GM23338 (cell line): ENCODE measurements at regions not wholly inside any gene's neighbourhood (a gene's known extent, or its start where the extent isn't known, plus 50 kb on each side); places are given as distances from the start of the nearest gene placed in this dataset.
A peak's percentile ranks its signal among the peaks of the same experiment; 100 is the strongest.

Source experiments
- CREB1 ChIP-seq: fragments of 250-450 bp; sonication (Bioruptor Pico); IDR thresholded peaks from 2 replicates; pipeline ENCODE4 v1.5.0; 2020; ENCODE audit warnings: low read depth, mild to moderate bottlenecking, moderate library complexity
- CTCF ChIP-seq, 2 experiments: fragments of 200-600 bp in 1 of 2; sonication (generic) in 1 of 2; conservative IDR thresholded peaks; 2 replicates each; pipeline versions ENCODE4 v1.5.1 to v1.6.1; 2016 to 2017; ENCODE audit warnings: antibody characterized with exemption in 2 of 2, low read depth in 2 of 2, mild to moderate bottlenecking in 2 of 2, moderate library complexity in 1 of 2
- ETS1 ChIP-seq: IDR thresholded peaks from 2 replicates; pipeline ENCODE4 v1.6.1; 2016; ENCODE audit warnings: antibody characterized with exemption
- NANOG ChIP-seq: IDR thresholded peaks from 2 replicates; pipeline ENCODE4 v1.6.1; 2016; ENCODE audit warnings: antibody characterized with exemption, borderline replicate concordance
- ZNF114 ChIP-seq: fragments of 250-450 bp; sonication (Bioruptor Pico); IDR thresholded peaks from 2 replicates; pipeline ENCODE4 v1.5.0; 2020; ENCODE audit warnings: mild to moderate bottlenecking, moderate library complexity
- ZNF331 ChIP-seq: fragments of 250-450 bp; sonication (Bioruptor Pico); IDR thresholded peaks from 2 replicates; pipeline ENCODE4 v1.5.0; 2020; ENCODE audit warnings: low read depth, mild to moderate bottlenecking, moderate library complexity
- ZNF462 ChIP-seq: fragments of 250-450 bp; sonication (Bioruptor Pico); IDR thresholded peaks from 2 replicates; pipeline ENCODE4 v1.5.0; 2020; ENCODE audit warnings: mild to moderate bottlenecking, moderate library complexity

DNA sequence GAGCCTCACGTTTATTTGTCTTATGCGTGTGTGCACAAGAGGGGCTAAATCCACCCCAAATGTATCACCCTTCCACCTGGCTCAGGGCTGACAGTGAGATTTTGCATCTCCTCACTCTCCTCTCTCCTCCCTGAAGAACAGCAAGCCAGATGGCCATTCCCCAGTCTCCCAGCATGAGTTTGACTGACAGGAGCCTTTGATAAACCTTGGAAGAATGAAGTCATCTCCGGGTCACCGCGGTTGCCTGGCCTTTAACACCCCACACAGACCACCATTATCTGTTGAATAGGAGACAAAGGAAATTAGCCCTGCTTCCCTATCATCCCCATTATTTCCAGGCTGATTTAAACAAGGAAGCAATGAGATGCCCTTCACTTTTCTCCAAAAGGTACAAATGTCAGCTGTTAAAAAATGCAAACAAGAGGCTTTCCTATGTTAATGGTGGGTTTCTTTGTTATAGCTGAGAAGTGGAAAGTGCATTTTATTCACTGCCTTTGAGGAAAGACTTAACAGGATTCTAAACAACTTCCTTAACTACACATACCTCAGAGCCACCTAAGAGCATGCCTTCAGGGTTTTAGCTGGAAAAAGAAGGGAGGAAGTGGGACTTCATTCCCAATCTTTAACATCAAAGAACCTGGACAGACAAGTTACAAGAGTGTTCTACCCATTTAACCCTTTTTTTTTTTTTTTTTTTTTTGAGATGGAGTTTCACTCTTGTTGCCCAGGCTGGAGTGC lies 524.8 kb upstream of the ID4 start (continued):
- TF ChIP-seq CTCF (conservative IDR thresholded peaks at IDR 0.05; ENCODE audit: low read depth in 2 of 2), result no peak
- TF ChIP-seq ZNF331 (CRISPR knock-in tag), result no peak
- 0 out of 2 replicates have a peak, but pooled peaks have one; percentile 70 for TF ChIP-seq ZNF114 (CRISPR knock-in tag)
- no peak for TF ChIP-seq ETS1
- TF ChIP-seq CREB1 (CRISPR knock-in tag), result 0 out of 2 replicates have a peak, but pooled peaks have one; percentile 27
- TF ChIP-seq ZNF462 (CRISPR knock-in tag), result peak; percentile 89
- peak; percentile 64; the same call in 1 of the 2 replicates for TF ChIP-seq NANOG
